NCI-H2029 (cell line): ENCODE measurements at regions not wholly inside any gene's neighbourhood (a gene's known extent, or its start where the extent isn't known, plus 50 kb on each side); places are given as distances from the start of the nearest gene placed in this dataset.

Experiments used
- DNase-seq: peaks from one replicate; lab custom pipeline; 2025; lab: John Stamatoyannopoulos, UW

DNA sequence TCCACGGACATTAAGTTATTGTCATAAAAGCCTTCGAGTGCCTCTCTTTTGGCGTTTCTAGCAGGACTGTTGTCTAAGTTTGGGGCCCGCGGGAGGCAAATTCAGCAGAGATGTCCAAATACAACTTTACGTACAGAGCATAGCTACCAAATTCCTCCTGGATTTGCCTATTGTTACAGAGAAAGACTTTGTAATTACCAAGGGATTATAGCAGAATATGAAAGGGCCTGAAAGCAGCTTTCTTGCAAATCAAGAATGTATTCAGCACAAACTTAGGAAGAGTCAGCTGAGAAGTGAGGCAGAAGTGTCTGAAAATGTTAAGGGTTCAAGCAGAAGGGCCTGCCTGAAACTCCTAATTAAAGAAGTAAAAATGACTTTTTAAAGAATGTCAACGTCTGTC is 1053.5 kb upstream of the TENM3 start:
- no peak for DNase-seq

DNA sequence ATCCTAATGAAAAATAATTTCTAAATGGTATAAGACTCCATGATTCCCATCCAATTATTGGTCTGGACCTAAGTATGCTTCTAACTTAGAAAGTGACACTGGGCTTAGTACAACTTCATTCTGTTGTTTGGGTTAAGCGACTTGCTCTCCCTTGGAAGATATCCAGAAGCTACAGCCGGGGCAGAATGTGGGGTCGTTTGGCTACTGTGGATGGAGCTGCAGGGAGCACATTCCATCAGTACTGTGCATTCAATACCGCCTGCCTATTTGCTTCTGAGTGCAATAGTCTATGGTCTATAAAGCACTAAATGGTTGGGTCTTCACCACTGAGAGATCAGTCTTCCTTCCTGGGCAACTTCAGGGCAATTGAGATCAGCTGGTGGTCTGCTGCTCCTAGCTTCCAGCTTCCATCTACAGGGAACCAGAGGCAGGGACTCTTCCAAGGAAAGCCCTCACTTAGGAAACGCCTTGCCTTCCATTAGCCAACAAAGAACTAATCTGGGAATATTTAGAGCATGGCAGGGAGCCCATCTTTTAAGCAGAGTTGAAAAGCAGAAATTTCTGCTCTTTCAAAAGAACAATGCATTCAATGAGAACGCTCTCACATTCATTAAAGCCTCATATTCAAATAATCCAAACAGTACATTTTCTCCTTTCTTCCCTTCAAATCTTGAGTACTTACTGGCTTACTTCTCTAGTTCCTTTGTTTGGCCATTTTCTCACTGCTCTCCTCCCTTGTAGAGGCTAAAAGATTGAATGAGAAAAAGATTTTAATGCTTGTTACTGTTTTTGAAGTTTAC is 1049.9 kb upstream of the TENM3 start:
- DNase-seq = no peak

DNA sequence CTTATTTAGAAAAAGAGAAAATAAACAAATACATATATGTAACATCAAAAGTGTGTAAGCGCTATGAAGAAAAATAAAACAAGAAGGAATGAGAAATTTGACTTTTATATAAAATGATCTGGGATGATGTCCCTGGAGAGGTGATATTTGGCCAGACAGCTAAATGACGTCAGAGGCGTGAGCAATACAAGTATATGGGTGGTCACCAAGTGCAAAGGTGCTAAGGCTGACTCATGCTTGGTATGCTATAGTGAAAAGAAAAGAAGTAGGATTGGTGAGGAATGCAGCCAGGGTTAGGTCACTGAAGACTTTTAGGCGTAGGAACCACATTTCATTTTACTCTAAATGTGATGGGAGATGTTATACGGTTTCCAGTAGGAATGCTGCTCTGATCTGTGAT is 1049.1 kb upstream of the TENM3 start:
- no peak for DNase-seq

DNA sequence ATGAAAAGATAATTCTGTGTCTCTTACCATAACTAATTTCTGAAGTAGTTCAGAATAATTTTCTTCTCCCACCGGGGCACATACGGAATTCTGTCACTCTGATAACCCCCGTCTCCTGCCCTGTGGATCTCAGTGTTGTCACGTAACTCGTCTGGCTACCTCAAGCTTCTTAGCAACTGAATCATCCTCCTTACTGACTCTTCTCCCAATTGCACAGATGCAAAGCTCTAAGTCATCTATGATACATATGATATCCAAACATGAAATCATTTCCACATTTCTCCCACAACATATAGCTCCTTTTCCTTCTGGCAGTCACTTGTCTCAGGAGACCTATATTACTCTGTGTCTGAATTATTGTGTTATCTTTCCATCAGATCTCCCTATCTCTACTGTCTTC is 1043.1 kb upstream of the TENM3 start:
- no peak for DNase-seq

DNA sequence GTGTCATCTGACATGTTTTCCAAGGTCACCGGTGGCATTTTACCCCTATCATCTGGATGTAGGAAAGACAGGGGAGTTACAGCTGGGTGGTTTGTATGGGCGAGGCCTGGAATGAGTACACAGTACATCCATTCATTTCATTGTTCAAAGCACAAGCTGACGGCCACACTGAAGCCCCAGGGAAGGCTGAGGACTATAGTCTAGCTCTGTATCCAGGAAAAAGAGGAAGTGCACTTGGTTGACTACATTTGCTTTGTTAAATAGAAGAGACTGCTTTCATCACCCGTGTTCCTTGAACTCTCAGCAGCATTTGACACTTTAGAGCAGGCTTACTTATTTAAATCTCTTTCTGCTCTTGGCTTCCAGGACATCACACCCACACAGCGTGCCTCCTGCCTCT is 1041.0 kb upstream of the TENM3 start:
- no peak for DNase-seq

DNA sequence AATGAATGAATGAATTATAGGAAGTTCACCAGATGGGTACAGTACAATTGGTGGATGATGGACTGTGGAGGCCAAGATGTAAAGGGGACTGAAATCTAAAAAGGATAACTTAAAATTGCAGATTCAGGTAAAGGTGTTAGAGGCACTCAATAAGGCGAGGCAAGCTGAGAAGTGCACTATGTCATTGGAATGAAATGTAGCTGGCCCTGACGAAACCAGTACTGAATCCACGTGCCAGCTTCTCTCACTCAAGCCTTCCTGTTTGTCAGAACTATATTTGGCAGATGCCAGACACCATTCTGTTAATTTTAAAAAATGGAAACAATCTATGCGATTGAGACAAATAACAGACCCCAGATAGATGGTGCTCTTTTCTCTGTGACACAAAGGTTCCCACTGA is 1039.1 kb upstream of the TENM3 start:
- DNase-seq = no peak

DNA sequence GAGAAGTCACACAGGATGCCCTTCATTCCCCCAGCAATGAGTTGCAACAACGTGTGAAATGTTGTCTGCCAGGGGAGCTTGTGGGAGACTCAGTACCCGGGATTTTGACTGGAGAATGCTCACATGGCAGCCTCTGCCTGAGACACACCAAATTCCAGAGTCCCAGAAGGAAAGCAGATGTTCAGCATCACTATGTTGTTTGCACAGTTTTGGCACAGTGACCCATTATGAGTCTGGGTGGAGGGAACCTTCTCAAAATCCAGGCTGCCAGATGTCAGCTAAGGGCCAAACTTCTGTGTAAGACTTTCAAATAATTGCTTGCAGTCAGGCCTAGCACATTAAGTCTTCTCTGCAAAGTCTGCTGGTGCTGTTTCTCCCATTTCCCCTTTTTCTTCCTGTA is 1029.7 kb upstream of the TENM3 start:
- no peak for DNase-seq

DNA sequence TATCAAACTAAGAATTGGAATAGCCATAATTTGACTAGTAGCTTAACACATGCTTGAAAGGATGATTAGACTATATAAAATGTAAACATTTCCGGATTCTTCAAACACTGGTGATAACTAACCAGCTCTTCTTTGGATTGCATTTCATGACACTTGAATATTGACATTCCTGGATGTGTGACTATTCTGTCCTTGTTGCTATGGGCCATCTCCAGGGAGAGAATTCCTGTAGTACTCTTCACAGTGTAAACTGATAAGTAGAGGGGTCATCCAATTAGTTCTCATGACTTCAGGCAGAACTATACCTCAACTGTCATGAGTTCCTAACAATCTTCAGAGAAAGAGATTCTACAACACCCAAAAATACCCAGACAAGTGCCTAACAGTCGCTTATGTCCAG is 1026.7 kb upstream of the TENM3 start:
- no peak for DNase-seq

DNA sequence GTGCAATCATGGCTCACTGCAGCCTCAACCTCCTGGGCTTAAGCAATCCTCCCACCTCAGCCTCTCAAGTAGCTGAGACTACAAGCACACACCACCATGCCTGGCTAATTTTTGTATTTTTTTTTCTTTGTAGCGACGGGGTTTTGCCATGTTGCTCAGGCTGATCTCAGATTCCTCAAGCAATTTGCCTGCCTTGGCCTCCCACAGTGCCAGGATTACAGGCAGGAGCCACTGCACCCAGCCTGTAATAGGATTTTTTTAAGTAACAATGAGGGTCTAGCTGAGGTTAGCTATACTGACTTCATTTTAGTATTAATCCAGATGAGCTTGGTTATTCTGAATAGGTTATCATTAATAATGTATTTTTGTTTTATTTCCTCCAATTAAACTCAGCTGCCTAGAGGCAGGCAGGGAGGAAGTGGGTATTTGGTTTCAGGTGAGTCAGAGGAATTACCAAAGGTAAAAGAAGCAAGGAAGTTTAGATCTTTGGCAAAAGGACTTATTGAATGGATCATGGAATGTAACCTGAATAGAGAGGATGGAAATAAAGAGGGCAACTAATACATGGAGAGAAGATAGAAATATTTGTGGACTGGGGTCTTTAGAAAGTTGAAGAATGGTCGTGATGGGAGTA is 1023.3 kb upstream of the TENM3 start:
- DNase-seq = no peak

DNA sequence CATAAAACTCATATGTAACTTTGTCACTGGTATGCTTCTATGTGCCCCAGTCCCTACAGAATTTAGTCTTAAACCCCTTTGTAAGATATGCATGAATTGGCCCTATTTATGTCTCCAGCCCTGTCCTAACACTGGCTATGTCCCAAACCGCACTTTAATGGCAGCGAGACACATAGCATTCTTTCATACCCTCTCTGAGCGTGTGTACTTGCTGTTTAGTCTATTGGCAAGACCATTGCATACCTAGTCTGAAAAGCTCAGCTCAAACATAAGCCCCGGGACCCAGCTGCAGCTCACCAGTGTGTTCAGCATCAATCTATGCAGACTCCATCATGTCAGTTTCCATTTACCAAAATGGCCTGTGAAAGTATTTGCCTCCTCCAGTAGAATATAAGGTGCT is 1018.4 kb upstream of the TENM3 start:
- no peak for DNase-seq

DNA sequence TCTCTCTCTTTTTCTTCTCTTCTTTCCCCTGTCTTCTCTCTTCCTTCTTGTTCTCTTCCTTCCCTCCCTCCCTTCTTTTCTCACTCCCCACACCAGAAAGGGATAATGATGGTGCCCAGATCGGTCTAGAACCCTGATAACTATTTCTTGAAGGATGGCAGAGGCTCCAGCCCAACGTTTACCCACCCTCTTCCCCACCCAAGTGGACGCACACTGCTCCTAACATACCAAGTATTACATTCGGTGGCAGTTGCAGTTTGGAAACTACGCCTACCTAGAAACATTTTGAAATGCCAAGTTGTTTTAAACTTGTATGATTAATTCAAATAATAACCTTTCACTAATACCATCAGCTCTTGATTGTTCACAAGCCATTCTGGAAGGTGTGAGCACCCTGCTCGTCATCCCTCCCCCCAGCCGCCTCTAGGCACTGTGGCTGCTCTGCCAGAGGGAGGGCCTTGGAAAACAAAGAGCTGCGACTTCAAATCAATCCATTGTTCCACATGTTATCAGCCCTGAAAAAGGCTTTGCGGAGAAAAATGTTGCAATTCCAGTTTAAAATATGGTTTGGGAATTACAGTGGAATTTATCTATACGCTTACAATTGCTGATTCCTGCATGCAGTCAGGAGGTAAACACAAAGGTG is 1017.5 kb upstream of the TENM3 start:
- no peak for DNase-seq

DNA sequence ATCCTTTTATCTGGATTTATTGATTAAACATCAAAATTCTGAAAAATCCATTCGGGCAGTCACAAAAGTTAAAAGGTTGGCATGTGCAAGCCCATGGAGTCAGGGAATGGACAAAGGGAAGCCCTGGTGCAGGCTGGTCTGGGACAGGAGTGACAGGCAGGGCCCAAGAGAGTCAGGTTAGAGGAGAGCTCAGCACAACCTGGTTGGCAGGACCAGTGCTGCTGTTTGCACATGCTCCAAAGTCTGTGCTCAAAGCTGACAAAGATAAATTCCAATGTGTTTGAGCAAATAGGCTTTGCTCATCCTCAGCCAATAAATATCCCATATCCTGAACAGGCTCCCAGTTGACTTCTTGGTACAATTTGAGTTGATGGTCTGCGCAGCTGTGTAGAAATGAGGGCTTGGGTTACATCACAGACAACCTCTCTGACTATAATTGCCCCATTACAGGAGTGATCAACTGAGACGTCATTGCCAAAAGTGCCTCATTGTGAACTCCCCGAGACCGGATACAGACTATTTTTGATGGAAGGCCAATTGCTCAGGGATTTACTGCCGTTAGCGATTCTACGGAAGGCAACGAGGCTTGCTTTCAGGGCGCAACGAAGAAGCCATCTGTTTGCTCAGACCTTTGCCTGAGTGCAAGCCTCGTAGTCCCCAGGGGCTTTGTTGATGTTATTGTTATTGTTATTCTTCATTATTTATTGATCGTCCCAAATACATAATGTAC is 1008.1 kb upstream of the TENM3 start:
- DNase-seq = no peak

DNA sequence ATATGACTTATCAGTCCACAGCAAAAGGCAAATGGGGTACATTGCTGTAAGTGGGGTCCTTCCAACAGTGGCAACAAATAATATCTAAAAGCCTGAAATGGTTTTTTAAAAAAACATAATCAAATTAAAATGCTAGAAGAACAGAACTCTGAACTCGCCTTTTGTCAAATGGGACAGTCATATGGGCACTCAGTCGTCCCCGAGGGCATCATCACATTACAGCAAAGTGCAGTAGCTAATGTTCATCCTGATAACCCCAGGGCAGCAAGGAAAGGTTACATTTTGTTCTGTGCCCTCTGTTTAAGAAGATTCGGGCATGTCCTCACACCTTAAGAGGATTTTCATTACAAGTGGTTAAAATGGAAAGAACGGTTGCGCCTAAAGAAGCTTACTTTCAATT is 997.9 kb upstream of the TENM3 start:
- DNase-seq = no peak

DNA sequence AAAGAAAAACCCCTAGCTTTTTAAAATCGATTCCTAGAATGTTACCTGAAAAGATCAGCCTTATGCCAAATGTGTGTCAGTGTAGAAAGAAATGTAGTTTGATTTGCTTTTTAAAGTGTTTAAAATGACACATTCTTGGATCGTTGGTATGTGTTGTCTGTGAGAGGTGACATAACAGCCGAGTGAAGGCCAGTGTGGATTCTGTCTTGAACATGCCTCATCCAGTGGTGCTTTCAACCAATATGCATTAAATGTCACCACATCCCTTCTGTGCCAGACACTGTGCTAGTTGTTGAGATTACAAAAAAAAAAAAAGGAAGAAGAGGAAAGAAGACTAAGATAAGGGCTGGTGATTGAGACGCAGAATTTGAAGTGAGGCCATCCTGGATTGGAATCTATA is 994.2 kb upstream of the TENM3 start:
- no peak for DNase-seq

DNA sequence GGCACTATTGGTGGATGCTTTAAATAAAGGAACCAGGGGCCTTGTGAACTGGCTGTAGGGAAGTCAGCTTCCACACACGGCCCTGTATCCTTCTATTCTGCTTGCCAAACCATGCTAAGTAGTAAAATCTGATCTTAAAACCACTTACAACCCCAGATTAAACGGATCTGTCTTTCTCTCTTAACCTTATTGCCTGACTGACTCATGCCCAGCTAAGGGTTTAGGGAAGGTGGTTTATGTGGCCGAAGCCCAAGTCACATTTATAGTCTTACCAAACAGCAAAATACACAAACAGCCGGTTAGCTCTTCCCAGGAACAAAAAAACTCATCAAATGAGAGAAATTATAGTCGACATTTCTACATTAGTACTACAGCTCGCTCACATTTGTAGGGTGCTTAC is 988.4 kb upstream of the TENM3 start:
- no peak for DNase-seq

DNA sequence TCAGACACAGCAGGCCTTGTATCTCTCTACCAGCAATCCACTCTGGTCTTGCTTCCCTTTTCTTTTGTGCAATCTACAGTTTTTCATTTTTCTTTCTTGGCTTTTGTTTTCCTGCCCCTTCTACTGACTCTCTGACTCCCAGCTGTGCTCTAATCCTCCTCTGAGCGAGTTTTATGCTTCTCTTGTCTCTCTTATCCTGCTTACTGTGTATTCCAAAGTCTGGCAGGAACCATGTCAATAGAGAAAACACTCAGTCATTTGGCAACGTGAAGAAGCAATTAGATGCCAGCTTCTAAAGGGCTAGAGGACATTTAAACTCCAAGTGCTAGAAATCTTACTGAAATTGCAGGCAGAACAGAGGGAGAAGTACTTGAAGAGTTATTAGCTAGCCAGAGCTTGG is 984.6 kb upstream of the TENM3 start:
- no peak for DNase-seq

DNA sequence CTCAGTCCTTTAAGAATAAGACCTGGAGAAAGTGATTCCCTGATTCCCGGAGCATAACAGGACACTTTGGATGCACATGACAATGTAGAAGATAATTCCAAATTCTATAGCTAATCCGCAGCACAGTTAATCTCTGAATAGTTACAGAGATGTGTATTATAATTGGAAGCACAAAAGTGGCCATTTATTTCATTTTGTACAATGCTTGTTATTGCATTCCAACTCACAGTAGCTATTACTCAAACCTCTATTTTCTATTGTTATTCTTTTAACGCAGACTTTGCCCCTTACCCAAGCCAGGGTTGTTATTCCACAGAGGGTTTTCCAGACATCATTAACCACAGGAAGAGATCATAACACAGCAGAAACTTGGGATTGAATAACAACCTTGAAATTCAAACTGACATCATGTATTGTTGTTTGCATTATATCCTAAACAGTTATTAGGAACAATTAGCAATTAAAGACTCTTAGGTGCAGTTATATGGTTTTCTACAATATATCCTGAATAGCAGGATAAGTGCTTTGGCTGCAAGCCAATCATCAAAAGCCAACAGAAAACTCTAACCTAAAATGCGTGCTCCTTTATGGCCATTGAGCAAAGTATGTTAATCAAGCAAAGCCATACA is 984.0 kb upstream of the TENM3 start:
- no peak for DNase-seq

DNA sequence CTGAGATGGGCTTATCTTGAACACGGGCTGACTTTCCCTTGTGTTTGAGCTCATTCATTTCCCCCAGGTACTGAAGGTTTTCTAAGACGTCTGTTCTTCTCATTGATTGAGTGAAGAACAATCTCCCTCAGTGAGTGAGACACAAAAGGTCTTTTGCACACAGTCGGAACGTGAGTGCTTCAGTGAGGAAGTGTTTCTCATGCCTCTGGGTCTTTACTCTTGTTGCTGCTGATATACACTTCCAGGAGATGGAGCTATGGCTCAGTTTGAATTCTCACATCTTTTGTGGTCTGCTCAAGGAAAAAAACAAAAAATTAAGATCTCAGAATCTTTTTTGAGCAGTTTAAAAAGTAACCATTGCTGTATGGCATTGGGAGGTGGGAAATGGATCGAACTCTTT is 981.9 kb upstream of the TENM3 start:
- DNase-seq = no peak

DNA sequence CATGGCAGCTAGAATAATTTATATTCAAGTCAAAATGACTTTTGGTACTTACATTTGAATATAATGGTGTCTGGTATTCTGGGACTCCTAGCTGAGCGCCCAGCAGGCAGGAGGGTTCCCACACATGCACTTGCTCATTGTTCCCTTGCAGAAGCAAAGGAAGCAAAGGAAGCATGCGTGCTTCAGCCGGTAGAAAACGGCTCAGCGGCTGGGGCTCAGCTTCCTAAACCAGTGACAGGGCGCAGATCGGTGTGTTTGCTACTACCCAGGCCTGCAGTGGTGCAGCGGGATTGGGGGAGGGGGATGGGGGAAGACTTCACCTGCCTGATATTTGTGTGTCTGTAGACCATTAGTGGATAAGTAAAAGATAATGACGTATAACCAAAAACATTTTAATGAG is 978.3 kb upstream of the TENM3 start:
- no peak for DNase-seq

DNA sequence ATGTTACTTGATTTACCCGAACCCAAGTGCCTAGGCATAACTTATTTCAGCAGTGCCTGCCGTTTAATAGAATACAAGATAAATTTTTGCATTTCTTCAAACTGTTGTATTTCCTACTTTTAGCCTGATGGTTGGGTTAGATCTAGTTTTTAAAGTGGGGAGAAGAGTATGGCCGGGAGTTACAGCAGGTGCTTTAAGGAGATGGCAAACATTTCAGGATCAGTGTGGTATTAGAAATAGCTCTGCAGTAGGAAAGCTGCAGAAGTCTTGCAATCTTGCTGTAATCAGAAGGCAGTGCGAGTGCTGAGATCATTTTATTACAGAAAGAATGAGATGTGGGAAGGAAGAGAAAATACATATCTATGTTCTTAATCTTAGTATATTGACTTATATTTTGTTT is 977.8 kb upstream of the TENM3 start:
- no peak for DNase-seq

DNA sequence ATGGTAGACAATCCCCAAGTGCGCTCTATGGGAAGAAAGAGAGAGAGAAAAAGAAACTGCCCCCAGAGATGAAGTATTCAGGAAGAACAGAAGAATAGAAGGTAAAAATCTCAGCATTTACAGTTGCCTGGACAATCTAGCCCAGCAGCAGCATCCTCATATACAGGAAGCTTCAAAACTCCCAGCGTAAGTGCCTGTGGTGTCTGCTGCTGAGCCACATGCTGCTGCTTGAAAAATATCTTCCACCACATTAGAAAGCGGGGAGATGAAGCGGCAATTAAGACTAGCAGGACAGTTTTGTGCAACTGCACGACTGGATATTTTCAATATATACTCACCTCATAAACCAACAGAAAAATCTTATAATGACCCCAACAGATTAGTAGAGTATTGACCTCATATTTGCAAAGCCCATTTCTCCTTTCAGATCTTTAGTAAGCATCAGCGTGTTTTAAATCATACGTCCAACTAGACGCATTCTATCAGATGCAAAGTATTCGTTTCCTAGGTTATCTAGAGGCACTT is 972.0 kb upstream of the TENM3 start:
- DNase-seq = no peak

DNA sequence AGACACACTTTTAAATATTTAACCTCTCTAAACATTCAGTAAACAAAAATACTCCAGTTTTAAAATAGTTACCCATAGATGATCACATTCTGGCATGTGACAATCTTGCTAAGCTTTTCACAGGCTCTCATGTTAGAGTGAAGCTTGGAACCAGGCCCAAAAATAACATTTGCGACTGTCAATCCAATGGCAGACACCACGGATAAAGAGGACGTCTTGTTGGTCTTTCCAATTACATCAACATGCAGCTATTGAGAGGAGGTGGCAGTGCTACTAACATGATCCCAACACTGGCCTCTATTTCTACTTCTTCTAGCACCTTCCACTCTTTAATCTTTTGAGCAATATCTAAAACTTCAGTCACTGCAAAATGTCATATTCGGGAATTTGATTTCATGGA is 970.8 kb upstream of the TENM3 start:
- DNase-seq = no peak
